ENCODE measurements at regions not wholly inside any gene's neighbourhood (a gene's known extent, or its start where the extent isn't known, plus 50 kb on each side); places are given as distances from the start of the nearest gene placed in this dataset.

DNA sequence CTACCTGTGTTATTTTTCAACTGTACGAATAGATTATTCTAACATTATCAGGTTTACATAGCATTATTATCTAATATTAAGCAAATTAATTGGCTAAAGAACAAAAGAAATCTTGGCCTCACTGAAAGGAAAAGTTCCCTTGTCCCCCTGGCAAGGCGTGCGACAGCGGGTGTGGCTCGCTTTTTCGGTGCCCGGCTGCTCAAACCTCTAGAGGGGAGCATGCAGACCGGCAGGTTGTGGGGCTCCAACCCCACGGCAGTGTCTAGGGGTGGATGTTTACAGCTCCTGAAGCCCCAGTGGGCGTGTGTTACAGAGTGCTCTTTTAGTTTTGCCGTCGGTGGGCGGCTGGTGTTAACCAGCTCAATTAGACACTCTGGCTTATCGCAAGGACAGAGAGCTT lies 456.4 kb downstream of the TNS3 start:
- Mint-ChIP-seq H3K4me1 (no peaks in the 10 kb centered on the region), H3K36me3 (no peaks in the 10 kb centered on the region), H3K27ac (no peak overlapping the region), H3K9me3 (peaks cover 0 to 3% (median 0%) of the 10 kb centered on the region in 8 donors), H3K27me3 (no peaks in the 10 kb centered on the region), H3K4me3 (no peak overlapping the region)
- no peaks in the 10 kb centered on the region for H3K27me3 ChIP-seq (ENCODE audit: insufficient read depth, low read length)
- H3K9me3 ChIP-seq (ENCODE audit: control insufficient read depth in 1 of 2, low read length in 2 of 2), result no peaks in the 10 kb centered on the region
- H3K27ac ChIP-seq (ENCODE audit: low read depth, low read length), result no peak overlapping the region
- H3K4me1 ChIP-seq (ENCODE audit: insufficient read depth, low read length), result no peaks in the 10 kb centered on the region
- intact Hi-C loops (cut with micrococcal nuclease), result no loop called here
- CTCF ChIA-PET (ENCODE audit: partially characterized antibody), result no interaction called here
- POLR2A ChIA-PET (ENCODE audit: partially characterized antibody), result no interaction called here
- no peak overlapping the region for H3K4me3 ChIP-seq (ENCODE audit: low read length in 2 of 2)
- no peaks in the 10 kb centered on the region for H3K36me3 ChIP-seq (ENCODE audit: insufficient read depth, low read length)
- no peak for DNase-seq

DNA sequence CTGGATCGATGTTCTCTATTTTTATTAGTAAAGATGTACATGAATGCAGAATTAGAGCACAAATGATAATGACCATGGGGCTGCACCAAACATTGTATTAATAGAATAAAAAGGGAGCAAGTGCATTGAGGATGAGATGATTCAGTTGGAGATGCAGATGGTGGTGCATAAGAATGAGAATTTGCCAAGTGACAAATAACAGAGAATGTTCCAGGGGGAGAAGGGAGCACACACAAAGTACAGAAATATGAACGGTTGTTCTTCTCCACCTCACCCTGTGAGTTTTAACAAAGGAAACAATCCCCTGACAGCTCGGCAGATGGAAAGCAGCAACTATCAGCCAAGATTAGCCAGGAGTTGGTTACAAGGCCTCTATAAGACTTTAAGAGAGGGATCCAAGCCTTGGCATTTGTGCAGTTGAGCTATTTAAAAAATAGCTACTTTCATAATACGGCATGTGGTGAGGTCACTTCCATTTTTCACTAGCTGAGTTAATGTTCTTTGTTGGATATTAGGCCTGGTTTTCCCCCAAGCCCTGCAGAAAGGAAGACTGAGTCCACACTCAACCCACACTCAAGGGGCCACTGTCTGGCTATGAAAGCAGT lies 462.5 kb downstream of the TNS3 start:
- Histone ChIP-seq H3K36me3 (ENCODE audit: insufficient read depth, low read length) (no peaks in the 10 kb centered on the region), H3K4me1 (ENCODE audit: insufficient read depth, low read length) (no peaks in the 10 kb centered on the region), H3K27me3 (ENCODE audit: insufficient read depth, low read length) (no peaks in the 10 kb centered on the region), H3K27ac (ENCODE audit: low read depth, low read length) (no peak overlapping the region), H3K4me3 (ENCODE audit: low read length in 2 of 2) (no peak overlapping the region), H3K9me3 (ENCODE audit: control insufficient read depth in 1 of 2, low read length in 2 of 2) (no peaks in the 10 kb centered on the region)
- ChIA-PET POLR2A (ENCODE audit: partially characterized antibody) (no interaction called here), CTCF (ENCODE audit: partially characterized antibody) (no interaction called here)
- intact Hi-C loops (cut with micrococcal nuclease), result no loop called here
- DNase-seq, result no peak
- H3K9me3 Mint-ChIP-seq, result peaks cover 0 to 4% (median 0%) of the 10 kb centered on the region in 8 donors
- no peak overlapping the region for H3K4me3 Mint-ChIP-seq
- no peaks in the 10 kb centered on the region for H3K36me3 Mint-ChIP-seq
- no peaks in the 10 kb centered on the region for H3K4me1 Mint-ChIP-seq
- no peak overlapping the region for H3K27ac Mint-ChIP-seq
- peaks cover 0 to 1% of the 10 kb centered on the region in 2 donors for H3K27me3 Mint-ChIP-seq

DNA sequence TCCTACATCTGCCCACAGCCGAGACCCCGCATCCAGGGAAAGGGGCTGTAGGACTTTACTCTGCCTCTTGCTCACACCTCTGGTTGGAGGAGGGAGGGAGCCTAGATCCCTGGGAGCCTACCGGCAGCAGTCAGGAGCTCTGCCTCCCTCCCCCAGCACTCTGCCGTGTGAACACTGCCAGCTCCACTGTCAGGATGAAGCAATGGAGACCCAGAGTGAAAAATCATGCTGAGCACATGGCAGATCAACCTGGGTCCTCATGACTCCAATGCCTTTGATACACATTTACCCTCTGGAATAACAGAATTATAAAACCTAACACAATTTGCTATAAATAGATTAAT lies 477.7 kb downstream of the TNS3 start:
- intact Hi-C loops (cut with micrococcal nuclease), result no loop called here
- no peaks in the 10 kb centered on the region for H3K27me3 ChIP-seq (ENCODE audit: insufficient read depth, low read length)
- no peaks in the 10 kb centered on the region for H3K4me1 ChIP-seq (ENCODE audit: insufficient read depth, low read length)
- no peak overlapping the region for H3K4me3 ChIP-seq (ENCODE audit: low read length in 2 of 2)
- no peaks in the 10 kb centered on the region for H3K36me3 Mint-ChIP-seq
- H3K9me3 Mint-ChIP-seq, result peaks cover 0 to 2% (median 0%) of the 10 kb centered on the region in 8 donors
- H3K36me3 ChIP-seq (ENCODE audit: insufficient read depth, low read length), result no peaks in the 10 kb centered on the region
- H3K4me3 Mint-ChIP-seq, result no peak overlapping the region
- no peak overlapping the region for H3K27ac ChIP-seq (ENCODE audit: low read depth, low read length)
- no peaks in the 10 kb centered on the region for H3K9me3 ChIP-seq (ENCODE audit: control insufficient read depth in 1 of 2, low read length in 2 of 2)
- no peak overlapping the region for H3K27ac Mint-ChIP-seq
- ChIA-PET POLR2A (ENCODE audit: partially characterized antibody) (no interaction called here), CTCF (ENCODE audit: partially characterized antibody) (no interaction called here)
- DNase-seq, result no peak
- no peaks in the 10 kb centered on the region for H3K4me1 Mint-ChIP-seq
- peaks cover 0 to 2% of the 10 kb centered on the region in 2 donors for H3K27me3 Mint-ChIP-seq

DNA sequence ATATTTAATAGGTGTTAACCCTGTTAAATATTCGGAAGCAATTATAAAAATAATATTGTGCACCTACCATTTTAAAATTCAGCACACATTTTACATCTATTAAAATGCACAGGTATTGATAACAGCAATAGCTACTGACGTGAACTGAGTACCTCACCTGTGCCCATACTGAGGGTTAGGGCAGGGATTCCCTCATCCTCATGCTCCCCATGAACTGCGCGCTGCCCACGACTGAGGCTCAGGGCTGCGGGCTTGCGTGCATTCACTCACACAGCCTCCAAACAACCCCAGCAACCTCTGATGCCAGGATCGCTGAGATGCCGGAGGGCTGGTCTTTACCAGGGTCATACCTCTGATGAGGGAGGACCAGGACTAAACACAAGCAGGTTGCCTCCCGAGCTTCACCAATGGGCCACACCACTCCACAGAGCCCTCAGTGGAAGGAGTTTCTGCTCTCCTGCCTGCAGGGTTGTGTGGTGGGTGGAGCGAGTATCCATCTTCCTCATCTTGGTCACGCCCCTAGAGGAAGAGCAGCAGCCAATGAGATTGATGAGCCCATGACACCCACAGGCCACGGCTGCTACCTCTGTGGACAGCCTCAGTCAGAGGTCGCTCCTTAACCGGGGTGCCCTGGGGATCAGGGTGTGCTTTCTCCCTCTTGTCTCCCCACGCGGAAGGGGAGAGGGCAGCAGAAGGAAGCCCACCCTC lies 478.3 kb downstream of the TNS3 start:
- Mint-ChIP-seq H3K4me1 (no peaks in the 10 kb centered on the region), H3K36me3 (no peaks in the 10 kb centered on the region), H3K27me3 (peaks cover 0 to 2% of the 10 kb centered on the region in 2 donors), H3K9me3 (peaks cover 0 to 2% (median 0%) of the 10 kb centered on the region in 8 donors), H3K4me3 (no peak overlapping the region), H3K27ac (no peak overlapping the region)
- intact Hi-C loops (cut with micrococcal nuclease), result no loop called here
- ChIA-PET CTCF (ENCODE audit: partially characterized antibody) (no interaction called here), POLR2A (ENCODE audit: partially characterized antibody) (no interaction called here)
- no peaks in the 10 kb centered on the region for H3K27me3 ChIP-seq (ENCODE audit: insufficient read depth, low read length)
- no peaks in the 10 kb centered on the region for H3K9me3 ChIP-seq (ENCODE audit: control insufficient read depth in 1 of 2, low read length in 2 of 2)
- DNase-seq, result no peak
- H3K4me1 ChIP-seq (ENCODE audit: insufficient read depth, low read length), result no peaks in the 10 kb centered on the region
- H3K4me3 ChIP-seq (ENCODE audit: low read length in 2 of 2), result no peak overlapping the region
- H3K36me3 ChIP-seq (ENCODE audit: insufficient read depth, low read length), result no peaks in the 10 kb centered on the region
- no peak overlapping the region for H3K27ac ChIP-seq (ENCODE audit: low read depth, low read length)

DNA sequence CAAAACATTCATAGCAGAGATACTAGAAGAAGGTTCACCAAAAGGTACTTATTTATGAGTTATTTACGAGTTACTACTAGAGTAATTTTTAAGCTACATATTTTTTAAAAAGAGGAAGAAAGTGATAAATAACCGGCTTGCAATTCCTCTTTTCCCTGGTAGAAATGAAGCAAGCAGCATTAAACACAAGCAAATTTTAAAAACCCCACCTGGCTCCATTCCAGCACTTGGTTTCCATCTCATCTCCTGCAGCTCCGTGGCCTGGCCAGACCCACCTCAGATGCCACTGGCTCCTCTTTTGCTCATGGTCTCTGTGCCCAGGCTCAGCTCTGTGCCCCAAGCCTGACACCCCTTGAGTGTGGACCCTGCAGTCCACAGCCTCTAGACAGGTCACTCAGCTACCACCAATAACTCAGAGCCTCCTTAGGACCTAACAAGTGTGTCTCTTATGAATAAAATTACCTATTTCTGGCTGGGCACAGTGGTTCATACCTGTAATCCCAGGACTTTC lies 479.5 kb downstream of the TNS3 start:
- intact Hi-C loops (cut with micrococcal nuclease), result no loop called here
- Mint-ChIP-seq H3K27me3 (peaks cover 0 to 2% of the 10 kb centered on the region in 2 donors), H3K27ac (no peak overlapping the region), H3K9me3 (peaks cover 0 to 2% (median 0%) of the 10 kb centered on the region in 8 donors), H3K4me3 (no peak overlapping the region), H3K4me1 (no peaks in the 10 kb centered on the region), H3K36me3 (no peaks in the 10 kb centered on the region)
- CTCF ChIA-PET (ENCODE audit: partially characterized antibody), result no interaction called here
- Histone ChIP-seq H3K4me1 (ENCODE audit: insufficient read depth, low read length) (no peaks in the 10 kb centered on the region), H3K4me3 (ENCODE audit: low read length in 2 of 2) (no peak overlapping the region), H3K36me3 (ENCODE audit: insufficient read depth, low read length) (no peaks in the 10 kb centered on the region), H3K27ac (ENCODE audit: low read depth, low read length) (no peak overlapping the region), H3K9me3 (ENCODE audit: control insufficient read depth in 1 of 2, low read length in 2 of 2) (no peaks in the 10 kb centered on the region), H3K27me3 (ENCODE audit: insufficient read depth, low read length) (no peaks in the 10 kb centered on the region)
- no peak for DNase-seq
- POLR2A ChIA-PET (ENCODE audit: partially characterized antibody), result no interaction called here

DNA sequence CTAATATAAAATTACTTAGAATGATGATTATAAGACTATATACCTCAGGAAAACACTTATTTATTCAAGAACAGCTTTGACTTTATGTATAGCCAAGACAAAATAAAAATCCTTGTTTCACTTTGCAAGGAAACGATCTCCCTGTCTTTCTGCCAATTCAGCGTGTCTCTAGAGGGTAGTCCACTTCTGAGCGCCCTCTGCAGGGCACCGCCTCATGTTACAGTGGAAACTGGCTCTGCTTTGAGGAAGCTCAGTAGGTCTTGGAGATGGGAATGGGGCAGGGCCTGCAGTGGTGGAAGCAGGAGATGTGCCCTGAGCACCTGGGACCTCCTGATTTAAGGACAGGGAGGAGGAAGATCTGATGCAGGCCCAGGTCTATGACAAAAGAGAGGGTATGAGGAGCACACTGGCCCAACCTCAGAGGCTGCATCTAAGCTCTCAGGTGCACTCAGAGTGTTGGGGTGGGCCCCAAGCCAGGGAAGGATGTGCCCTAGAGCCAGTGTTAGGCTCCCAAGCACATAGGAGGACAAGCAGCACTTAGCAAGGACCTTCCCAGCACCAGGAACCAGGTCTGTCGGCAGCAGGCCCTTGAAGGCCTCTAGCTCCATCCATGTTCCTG lies 481.0 kb downstream of the TNS3 start:
- Histone ChIP-seq H3K4me1 (ENCODE audit: insufficient read depth, low read length) (no peaks in the 10 kb centered on the region), H3K27ac (ENCODE audit: low read depth, low read length) (no peak overlapping the region), H3K4me3 (ENCODE audit: low read length in 2 of 2) (no peak overlapping the region), H3K36me3 (ENCODE audit: insufficient read depth, low read length) (no peaks in the 10 kb centered on the region), H3K9me3 (ENCODE audit: control insufficient read depth in 1 of 2, low read length in 2 of 2) (no peaks in the 10 kb centered on the region), H3K27me3 (ENCODE audit: insufficient read depth, low read length) (no peaks in the 10 kb centered on the region)
- ChIA-PET POLR2A (ENCODE audit: partially characterized antibody) (no interaction called here), CTCF (ENCODE audit: partially characterized antibody) (no interaction called here)
- Mint-ChIP-seq H3K36me3 (no peaks in the 10 kb centered on the region), H3K27ac (no peak overlapping the region), H3K4me3 (no peak overlapping the region), H3K9me3 (peaks cover 0 to 2% (median 0%) of the 10 kb centered on the region in 8 donors), H3K4me1 (no peaks in the 10 kb centered on the region), H3K27me3 (no peaks in the 10 kb centered on the region)
- intact Hi-C loops (cut with micrococcal nuclease), result no loop called here
- DNase-seq, result no peak

DNA sequence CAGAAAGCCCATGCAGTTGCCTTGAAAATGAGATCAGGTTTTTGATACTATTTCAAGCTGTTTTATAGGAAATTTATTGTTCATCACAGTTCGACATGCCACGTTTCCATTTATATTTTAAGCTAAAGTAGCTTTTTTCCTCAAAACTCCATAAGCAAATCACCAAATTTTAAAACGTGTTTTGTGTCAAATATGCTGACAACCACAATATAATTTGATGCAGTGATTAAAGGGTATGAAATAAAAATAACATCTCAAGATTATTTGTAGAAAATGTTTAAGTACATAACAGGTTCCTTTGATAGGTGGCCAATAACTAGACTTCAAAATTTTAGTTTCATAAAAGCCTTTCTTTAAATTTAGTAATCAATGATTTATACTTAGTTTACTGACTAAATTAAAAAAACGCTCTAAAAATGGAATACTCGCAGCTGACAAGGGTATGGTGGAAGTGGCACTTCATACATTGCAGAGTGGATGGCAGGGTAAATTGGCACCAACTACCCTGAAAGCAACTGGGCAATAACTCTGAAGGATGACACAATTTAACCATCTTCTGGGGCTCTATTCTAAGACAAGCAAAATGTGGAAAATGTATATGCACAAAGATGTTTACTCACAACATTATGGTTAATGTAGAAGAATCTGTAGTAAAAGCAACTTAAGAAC lies 481.6 kb downstream of the TNS3 start:
- Mint-ChIP-seq H3K27me3 (no peaks in the 10 kb centered on the region), H3K36me3 (no peaks in the 10 kb centered on the region), H3K9me3 (peaks cover 0 to 2% (median 0%) of the 10 kb centered on the region in 8 donors), H3K4me1 (no peaks in the 10 kb centered on the region), H3K27ac (no peak overlapping the region), H3K4me3 (no peak overlapping the region)
- DNase-seq, result no peak
- Histone ChIP-seq H3K27me3 (ENCODE audit: insufficient read depth, low read length) (no peaks in the 10 kb centered on the region), H3K4me3 (ENCODE audit: low read length in 2 of 2) (no peak overlapping the region), H3K9me3 (ENCODE audit: control insufficient read depth in 1 of 2, low read length in 2 of 2) (no peaks in the 10 kb centered on the region), H3K36me3 (ENCODE audit: insufficient read depth, low read length) (no peaks in the 10 kb centered on the region), H3K27ac (ENCODE audit: low read depth, low read length) (no peak overlapping the region), H3K4me1 (ENCODE audit: insufficient read depth, low read length) (no peaks in the 10 kb centered on the region)
- ChIA-PET POLR2A (ENCODE audit: partially characterized antibody) (no interaction called here), CTCF (ENCODE audit: partially characterized antibody) (interaction anchor here (1.8 kb wide), 1 partner anchor 11 kb away, joined by 4 read pairs; no protein-coding TSS in a partner anchor)
- intact Hi-C loops (cut with micrococcal nuclease), result no loop called here
